Stimulated activated CD4-positive, alpha-beta T cell treated with anti-CD3 and anti-CD28 coated beads, Interleukin-12 subunit alpha, Interleukin-12 subunit beta, amount 100 ng/mL, for 24 hours (primary cell): ENCODE measurements at regions not wholly inside any gene's neighbourhood (a gene's known extent, or its start where the extent isn't known, plus 50 kb on each side); places are given as distances from the start of the nearest gene placed in this dataset.
"Not testable (repeated sequence)": the region's sequence is repeated elsewhere in the genome, so short reads cannot be mapped to it uniquely, and the experiment has no call there.

ENCODE experiments used
- DNase-seq, 2 experiments: peaks; one replicate each; pipeline ENCODE4 v3.0.0-alpha.2; 2020; ENCODE audit warnings: low read depth in 2 of 2

DNA sequence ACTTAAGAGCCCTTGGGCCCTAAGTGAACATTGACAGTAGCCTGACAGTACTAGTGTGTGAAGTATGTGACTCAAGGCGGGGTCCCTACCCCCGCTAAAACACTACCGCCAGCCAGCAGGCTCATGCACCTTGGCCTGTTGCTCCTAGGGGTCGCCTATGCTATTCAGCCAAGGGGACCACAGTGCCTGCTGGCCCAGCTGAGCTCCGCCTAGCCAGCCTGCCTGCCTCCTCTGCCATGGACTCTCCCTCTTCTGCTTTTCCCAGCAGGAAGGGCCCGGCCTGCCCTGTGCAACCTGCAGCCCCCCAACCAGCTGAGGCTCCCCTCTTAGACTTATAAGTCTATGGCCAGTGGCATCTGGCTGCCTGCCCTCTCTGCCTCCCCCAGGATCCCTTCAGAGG, 193.1 kb downstream of the MSX2 start:
- not testable (repeated sequence) for DNase-seq

- DNase-seq, result not testable (repeated sequence)
Measured at GRCh38 chr5:174916924-174917323, 192.5 kb downstream of the MSX2 start.

DNA sequence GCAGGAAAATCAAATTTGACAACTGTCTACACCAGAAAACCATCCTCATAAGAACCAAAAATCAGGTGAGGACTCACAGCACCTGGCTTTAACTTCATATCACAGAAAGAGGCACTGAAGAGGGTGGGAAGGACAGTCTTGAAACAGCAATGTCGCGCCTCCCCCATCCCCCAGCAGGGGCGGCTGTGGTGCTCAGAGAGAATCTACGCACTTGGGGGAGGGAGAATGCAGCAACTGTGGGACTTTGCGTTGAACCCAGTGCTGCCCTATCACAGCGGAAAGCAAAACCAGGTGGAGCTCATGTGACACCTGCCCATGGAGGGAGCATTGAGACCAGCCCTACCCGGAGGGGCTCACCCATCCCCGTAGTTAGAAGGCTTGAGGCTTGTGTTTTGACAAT, 191.8 kb downstream of the MSX2 start:
- no peak for DNase-seq

DNA sequence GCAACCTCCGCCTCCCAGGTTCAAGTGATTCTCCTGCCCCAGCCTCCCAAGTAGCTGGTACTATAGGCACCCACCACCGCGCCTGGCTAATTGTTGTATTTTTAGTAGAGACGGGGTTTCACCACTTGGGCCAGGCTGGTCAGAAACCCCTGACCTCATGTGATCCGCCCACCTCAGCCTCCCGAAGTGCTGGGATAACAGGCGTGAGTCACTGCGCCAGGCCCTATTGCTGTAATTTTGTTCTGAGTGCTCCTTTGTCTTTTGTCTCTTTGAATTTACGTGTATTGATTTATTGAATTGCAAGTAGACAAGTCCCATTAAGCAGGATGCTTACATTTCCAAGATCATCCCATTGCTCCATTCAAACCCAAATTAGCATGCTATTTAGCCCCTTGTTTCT, 186.7 kb downstream of the MSX2 start:
- DNase-seq, result no peak

GRCh38 chr5:174910245-174910737, 185.9 kb downstream of the MSX2 start:
- peak; percentile 36 to 58 for DNase-seq

GRCh38 chr5:174903172-174903732, 178.9 kb downstream of the MSX2 start:
- peak in 1 of 2 experiments; percentile 4 for DNase-seq

- DNase-seq, result no peak
Measured at GRCh38 chr5:174901336-174901735, 177.0 kb downstream of the MSX2 start.

- no peak for DNase-seq
Measured at GRCh38 chr5:174900240-174900865, 176.0 kb downstream of the MSX2 start.

DNA sequence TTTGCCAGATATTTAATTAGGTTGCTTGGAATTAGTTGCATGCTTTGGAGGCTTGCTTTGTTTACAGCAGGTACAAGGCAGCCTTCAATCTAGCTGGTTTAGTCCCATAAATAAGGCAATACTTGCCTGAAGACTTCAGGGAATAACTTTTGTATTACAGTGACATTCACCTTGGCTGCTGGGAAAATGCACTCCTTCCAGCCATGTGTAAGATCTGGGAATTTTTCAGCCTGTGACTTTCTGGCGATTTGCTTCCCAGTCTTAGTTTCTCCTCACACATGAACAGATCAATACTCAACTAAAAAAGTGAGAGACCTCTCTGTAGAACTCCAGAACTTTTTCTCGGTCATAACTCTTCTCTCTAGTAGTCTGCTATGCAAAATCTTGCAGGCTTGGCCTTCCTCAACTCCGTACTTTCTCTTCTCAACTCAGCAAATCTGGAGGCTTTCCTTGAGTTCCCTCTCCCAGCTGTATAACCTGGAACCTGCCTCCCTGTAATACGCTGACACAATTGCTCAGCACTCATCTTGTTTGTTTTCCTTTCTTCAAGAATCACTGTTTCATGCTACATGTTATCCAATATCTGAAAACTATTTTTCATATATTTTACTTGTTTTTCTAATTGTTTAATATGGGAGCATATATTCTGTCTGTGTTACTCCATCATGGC, 173.0 kb downstream of the MSX2 start:
- no peak for DNase-seq

DNA sequence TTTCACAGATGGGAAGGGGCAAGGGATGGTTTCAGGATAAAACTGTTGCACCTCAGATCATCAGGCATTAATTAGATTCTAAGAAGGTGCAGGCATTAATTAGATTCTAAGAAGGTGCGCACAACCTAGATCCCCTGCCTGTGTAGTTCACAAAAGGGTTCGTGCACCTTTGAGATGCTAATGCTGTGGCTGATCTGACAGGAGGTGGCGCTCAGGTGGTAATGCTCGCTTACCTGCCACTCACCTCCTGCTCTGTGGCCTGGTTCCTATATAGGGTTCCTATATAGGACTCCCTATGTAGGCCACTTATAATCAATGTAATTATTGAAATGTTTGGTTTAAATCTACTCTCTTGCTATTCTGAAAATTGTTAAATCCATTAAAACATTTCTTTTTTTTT, 171.0 kb downstream of the MSX2 start:
- no peak for DNase-seq

GRCh38 chr5:174892742-174893141, 168.4 kb downstream of the MSX2 start:
- DNase-seq, result no peak

DNA sequence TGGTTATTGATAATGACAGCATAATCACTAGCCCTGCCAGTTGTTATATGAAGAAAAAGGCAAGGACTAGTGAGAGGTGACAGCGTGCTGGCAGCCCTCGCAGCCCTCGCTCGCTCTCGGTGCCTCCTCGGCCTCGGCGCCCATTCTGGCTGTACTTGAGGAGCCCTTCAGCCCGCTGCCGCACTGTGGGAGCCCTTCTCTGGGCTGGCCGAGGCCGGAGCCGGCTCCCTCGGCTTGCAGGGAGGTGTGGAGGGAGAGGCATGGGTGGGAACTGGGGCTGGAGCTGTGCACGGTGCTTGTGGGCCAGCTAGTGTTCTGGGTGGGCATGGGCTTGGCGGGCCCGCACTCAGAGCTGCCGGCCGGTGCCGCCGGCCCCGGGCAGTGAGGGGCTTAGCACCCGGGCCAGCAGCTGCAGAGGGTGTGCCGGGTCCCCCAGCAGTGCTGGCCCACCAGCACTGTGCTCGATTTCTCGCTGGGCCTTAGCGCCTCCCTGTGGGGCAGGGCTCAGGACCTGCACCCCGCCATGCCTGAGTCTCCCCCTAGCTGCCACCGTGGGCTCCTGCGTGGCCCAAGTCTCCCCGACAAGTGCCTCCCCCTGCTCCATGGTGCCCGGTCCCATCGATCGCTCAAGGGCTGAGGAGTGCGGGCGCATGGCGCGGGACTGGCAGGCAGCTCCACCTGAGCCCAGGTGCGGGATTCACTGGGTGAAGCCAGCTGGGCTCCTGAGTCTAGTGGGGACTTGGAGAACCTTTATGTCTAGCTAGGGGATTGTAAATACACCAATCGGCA, 156.2 kb downstream of the MSX2 start:
- not testable (repeated sequence) for DNase-seq

DNA sequence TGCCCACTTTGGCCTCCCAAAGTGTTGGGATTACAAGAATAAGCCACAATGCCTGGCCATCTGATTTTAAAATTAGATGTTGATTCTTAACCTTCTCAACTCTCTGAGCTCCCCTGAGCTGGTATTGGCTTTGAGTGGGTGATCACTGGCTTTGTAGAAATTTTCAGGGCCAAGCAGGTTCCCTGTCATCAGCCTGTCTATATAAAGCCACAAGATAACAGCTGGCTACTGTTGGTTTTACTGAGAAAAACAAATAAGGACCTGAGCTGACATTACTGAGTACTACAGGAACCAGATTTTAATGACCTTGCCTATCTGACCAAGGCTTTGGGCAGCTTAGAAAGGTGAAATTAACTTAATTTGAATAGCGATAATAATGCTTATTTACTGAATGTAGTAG, 153.6 kb downstream of the MSX2 start:
- no peak for DNase-seq

GRCh38 chr5:174872271-174872670, 147.9 kb downstream of the MSX2 start:
- no peak for DNase-seq

- no peak for DNase-seq
Measured at GRCh38 chr5:174852143-174852542, 127.8 kb downstream of the MSX2 start.

DNA sequence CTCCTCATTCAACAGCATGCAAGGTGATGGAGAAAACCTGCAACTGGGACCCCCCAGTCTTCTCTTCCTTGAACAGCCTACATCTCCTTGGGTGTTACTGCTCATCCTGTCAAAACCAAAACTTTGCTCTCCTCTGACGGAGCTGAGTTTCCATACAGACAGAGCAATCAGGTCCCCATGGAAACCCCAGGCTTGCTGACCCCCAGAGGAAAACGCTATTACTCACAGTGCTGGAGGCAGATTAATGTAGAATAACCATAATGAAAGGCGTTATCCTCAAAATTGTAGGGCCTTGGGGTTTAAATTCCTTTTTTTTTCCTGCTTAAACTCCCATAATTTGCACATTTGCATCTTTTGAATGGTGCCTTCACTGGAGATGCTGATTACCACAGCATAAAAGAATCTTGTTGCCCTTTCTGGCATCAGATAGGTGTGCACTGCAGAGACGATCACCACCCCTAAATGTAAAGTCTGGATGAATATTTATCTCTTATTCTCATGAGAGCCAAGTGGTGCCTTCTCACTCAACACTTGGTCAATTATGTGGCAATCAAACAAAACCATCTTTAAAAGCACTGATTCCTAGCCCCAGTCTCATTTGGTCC, 126.3 kb downstream of the MSX2 start:
- no peak for DNase-seq

GRCh38 chr5:174849426-174849825, 125.0 kb downstream of the MSX2 start:
- no peak for DNase-seq

- no peak for DNase-seq
Measured at GRCh38 chr5:174844971-174845370, 120.6 kb downstream of the MSX2 start.

DNA sequence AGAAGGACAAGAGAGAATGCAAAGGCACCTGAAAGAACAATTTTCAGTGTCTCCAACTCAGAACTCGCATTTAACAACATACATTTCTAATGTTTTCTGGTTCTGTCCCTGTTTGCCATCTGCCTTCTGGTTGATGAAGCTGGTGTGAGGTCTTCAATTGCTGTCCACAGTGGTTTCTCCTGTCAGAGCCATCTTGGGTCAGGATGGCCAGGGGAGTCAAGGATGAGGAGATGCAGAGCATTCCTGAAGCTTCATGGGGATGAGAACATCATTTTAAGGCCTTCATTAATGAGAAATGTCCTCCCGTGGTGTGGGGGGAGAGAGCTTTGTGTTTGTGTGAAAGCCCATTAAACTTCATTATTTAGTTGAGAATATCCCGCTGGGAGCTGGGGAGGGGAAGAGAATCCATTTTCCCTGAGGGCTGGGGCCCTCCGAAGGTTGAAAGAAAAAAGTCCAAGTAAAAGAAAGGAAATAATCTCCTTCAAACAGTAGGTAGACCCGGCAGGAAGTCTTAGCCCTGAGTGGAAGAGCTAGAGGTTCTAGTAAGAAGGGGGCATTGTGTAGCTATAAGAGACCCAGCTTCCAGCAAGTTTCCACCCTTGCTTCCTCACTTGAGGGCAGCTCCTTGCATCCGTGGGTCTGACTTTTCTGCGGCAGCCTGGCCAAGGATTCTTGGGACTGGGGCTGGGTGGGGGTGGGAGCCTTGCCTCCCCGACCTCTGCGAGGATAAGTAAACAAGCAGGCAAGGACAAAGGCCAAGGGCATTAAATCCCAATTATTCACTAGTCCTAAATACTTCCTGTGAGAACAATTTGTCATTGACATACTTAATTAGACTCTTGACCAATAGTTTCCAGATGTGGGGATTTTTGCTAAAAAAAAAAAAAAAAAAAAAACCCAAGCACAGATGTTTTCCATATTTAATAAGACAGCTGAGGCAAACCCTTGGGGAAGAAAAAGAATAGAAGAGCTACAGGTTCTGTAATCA, 119.2 kb downstream of the MSX2 start:
- DNase-seq, result no peak

DNA sequence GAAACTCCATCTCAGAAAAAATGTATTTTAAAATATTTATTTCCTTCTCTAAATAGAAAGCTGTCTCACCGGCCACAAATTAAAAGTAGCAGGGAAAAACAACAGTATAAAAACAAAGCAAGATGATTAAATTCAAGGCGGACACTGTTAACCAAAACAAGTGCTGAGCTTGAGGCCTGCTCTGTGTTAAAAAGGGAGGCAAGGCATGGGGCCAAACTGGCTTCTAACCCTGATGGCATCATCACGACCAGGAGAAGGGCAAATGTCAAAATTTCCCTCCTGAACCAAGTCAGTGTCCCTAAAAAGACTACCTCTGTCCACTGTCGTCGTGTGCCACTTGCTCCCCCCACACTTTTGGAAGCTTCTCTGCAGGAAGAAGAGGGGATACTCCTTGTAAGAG, 116.1 kb downstream of the MSX2 start:
- no peak for DNase-seq

- no peak for DNase-seq
Measured at GRCh38 chr5:174839196-174839595, 114.8 kb downstream of the MSX2 start.
